ENCODE measurements at regions not wholly inside any gene's neighbourhood (a gene's known extent, or its start where the extent isn't known, plus 50 kb on each side); places are given as distances from the start of the nearest gene placed in this dataset.

DNA sequence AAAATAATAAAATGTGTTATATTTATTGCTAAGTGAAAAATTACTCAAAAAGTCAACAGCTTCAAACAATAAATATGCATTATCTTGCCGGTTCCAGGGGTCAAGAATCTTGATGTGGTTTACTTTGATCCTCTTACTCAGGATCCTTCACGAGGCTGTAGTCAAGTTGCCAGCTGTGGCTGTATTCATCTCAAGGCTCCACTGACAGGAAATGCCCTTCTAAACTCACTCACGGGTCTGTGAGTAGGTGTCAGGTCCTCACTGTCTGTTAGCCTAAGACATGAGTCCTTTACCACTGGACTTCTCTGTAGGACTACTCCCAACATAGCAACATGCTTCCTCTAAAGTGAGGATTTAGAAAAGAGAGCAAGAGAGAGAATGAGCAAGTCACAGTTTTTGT, 983.0 kb downstream of the SI start:
- TF ChIP-seq, protein P1, sequence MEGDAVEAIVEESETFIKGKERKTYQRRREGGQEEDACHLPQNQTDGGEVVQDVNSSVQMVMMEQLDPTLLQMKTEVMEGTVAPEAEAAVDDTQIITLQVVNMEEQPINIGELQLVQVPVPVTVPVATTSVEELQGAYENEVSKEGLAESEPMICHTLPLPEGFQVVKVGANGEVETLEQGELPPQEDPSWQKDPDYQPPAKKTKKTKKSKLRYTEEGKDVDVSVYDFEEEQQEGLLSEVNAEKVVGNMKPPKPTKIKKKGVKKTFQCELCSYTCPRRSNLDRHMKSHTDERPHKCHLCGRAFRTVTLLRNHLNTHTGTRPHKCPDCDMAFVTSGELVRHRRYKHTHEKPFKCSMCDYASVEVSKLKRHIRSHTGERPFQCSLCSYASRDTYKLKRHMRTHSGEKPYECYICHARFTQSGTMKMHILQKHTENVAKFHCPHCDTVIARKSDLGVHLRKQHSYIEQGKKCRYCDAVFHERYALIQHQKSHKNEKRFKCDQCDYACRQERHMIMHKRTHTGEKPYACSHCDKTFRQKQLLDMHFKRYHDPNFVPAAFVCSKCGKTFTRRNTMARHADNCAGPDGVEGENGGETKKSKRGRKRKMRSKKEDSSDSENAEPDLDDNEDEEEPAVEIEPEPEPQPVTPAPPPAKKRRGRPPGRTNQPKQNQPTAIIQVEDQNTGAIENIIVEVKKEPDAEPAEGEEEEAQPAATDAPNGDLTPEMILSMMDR (IDR thresholded peaks at IDR 0.05; ENCODE audit: low read depth, low read length, poor library complexity, severe bottlenecking) = no peak
- TF ChIP-seq EZH2phosphoT487 (IDR thresholded peaks at IDR 0.05; ENCODE audit: borderline replicate concordance, low read length) = no peak

All from DOHH2 (cell line).